ENCODE measurements at regions not wholly inside any gene's neighbourhood (a gene's known extent, or its start where the extent isn't known, plus 50 kb on each side); places are given as distances from the start of the nearest gene placed in this dataset.
"Not testable (repeated sequence)": the region's sequence is repeated elsewhere in the genome, so short reads cannot be mapped to it uniquely, and the experiment has no call there.

- no peak for TF ChIP-seq EGR2 (tag by site-specific recombination; IDR thresholded peaks at IDR 0.05; ENCODE audit: low read depth)
- no peak for TF ChIP-seq REPIN1 (tag by site-specific recombination; IDR thresholded peaks at IDR 0.05; ENCODE audit: low read depth)
- TF ChIP-seq OSR2 (tag by site-specific recombination; IDR thresholded peaks at IDR 0.05), result no peak
- no peak for TF ChIP-seq ZNF621 (tag by site-specific recombination; IDR thresholded peaks at IDR 0.05)
- no peak for TF ChIP-seq ZNF521 (tag by site-specific recombination; IDR thresholded peaks at IDR 0.05)
- TF ChIP-seq ZBTB49 (tag by site-specific recombination; IDR thresholded peaks at IDR 0.05; ENCODE audit: low read depth), result no peak
- no peak for TF ChIP-seq ZNF518A (tag by site-specific recombination; conservative IDR thresholded peaks at IDR 0.05; ENCODE audit: low read depth)
- no peak for TF ChIP-seq ZNF48 (tag by site-specific recombination; IDR thresholded peaks at IDR 0.05)
These were observed 432.8 kb downstream of the CD83 start (continued) for GRCh38 chr6:14550410-14550809.

GRCh38 chr6:14550822-14551221 lies 433.2 kb downstream of the CD83 start:
- ChIA-PET CTCF (no interaction called here), POLR2A (no interaction called here)
- Histone ChIP-seq H3K4me1 (ENCODE audit: control insufficient read depth, insufficient read depth, low read length) (no peaks in the 10 kb centered on the region), H3K4me3 (ENCODE audit: low read depth, low read length) (no peak overlapping the region), H3K27ac (ENCODE audit: extremely low read depth, low read depth, low read length) (no peak overlapping the region), H3K36me3 (ENCODE audit: control insufficient read depth in 2 of 2, insufficient read depth in 1 of 2, low read length in 2 of 2) (no peaks in the 10 kb centered on the region), H3K9me3 (ENCODE audit: control insufficient read depth, insufficient read depth, low read depth, low read length) (no peaks in the 10 kb centered on the region)
- TF ChIP-seq ZNF677 (tag by site-specific recombination; IDR thresholded peaks at IDR 0.05) (no peak), RBAK (tag by site-specific recombination; IDR thresholded peaks at IDR 0.05) (no peak), ZNF2 (tag by site-specific recombination; IDR thresholded peaks at IDR 0.05) (no peak), KLF7 (tag by site-specific recombination; IDR thresholded peaks at IDR 0.05; ENCODE audit: borderline replicate concordance) (no peak), ZNF398 (tag by site-specific recombination; IDR thresholded peaks at IDR 0.05) (no peak), PRDM4 (tag by site-specific recombination; IDR thresholded peaks at IDR 0.05) (no peak), ZNF335 (tag by site-specific recombination; conservative IDR thresholded peaks at IDR 0.05) (no peak), ZNF654 (tag by site-specific recombination; IDR thresholded peaks at IDR 0.05; ENCODE audit: low read depth) (no peak), ZNF18 (tag by site-specific recombination; IDR thresholded peaks at IDR 0.05) (no peak), ZNF514 (tag by site-specific recombination; IDR thresholded peaks at IDR 0.05) (no peak), ZNF707 (tag by site-specific recombination; IDR thresholded peaks at IDR 0.05) (no peak)

GRCh38 chr6:14551601-14552000 lies 434.0 kb downstream of the CD83 start:
- H3K36me3 ChIP-seq (ENCODE audit: control insufficient read depth in 2 of 2, insufficient read depth in 1 of 2, low read length in 2 of 2); H3K27ac ChIP-seq (ENCODE audit: extremely low read depth, low read depth, low read length); H3K4me3 ChIP-seq (ENCODE audit: low read depth, low read length); POLR2A ChIA-PET; H3K4me1 ChIP-seq (ENCODE audit: control insufficient read depth, insufficient read depth, low read length); CTCF ChIA-PET; H3K9me3 ChIP-seq (ENCODE audit: control insufficient read depth, insufficient read depth, low read depth, low read length): not testable (repeated sequence)
